ENCODE measurements at regions not wholly inside any gene's neighbourhood (a gene's known extent, or its start where the extent isn't known, plus 50 kb on each side); places are given as distances from the start of the nearest gene placed in this dataset.

GRCh38 chr4:14383652-14384051 is 618.6 kb upstream of the CPEB2 start:
- Histone ChIP-seq H3K9me3 (ENCODE audit: insufficient read depth, low read depth) (no peaks in the 10 kb centered on the region; the same call in 1 of the 2 replicates), H3K27me3 (ENCODE audit: insufficient read depth, low read depth) (no peaks in the 10 kb centered on the region), H3K27ac (no peak overlapping the region), H2AFZ (no peak overlapping the region), H3K4me1 (replicated peaks; ENCODE audit: insufficient read depth) (no peaks in the 10 kb centered on the region; the same call in 1 of the 2 replicates), H3K79me2 (ENCODE audit: low read depth) (no peaks in the 10 kb centered on the region), H3K9me2 (ENCODE audit: insufficient read depth) (no peaks in the 10 kb centered on the region), H3K4me3 (no peak overlapping the region), H3F3A (ENCODE audit: insufficient read depth, low read depth) (no peaks in the 10 kb centered on the region), H3K4me2 (no peak overlapping the region), H3K36me3 (ENCODE audit: low read depth) (no peaks in the 10 kb centered on the region), H4K20me1 (ENCODE audit: insufficient read depth) (no peaks in the 10 kb centered on the region)
- no TSS peak for BruUV-seq (replicated peaks)
- TF ChIP-seq CTCF (conservative IDR thresholded peaks at IDR 0.05) (no peak), EZH2 (IDR thresholded peaks at IDR 0.05; ENCODE audit: low read depth) (no peak)
- ChIA-PET POLR2A (ENCODE audit: unreplicated experiment) (no interaction called here), CTCF (no interaction called here)
- DNase-seq, result no peak
- intact Hi-C loops (cut with micrococcal nuclease; ENCODE audit: unreplicated experiment), result no loop called here

- no peaks in the 10 kb centered on the region for H3K9me2 ChIP-seq (ENCODE audit: insufficient read depth)
- H3F3A ChIP-seq (ENCODE audit: insufficient read depth, low read depth), result no peaks in the 10 kb centered on the region
- H3K36me3 ChIP-seq (ENCODE audit: low read depth), result no peaks in the 10 kb centered on the region
- H3K4me1 ChIP-seq (replicated peaks; ENCODE audit: insufficient read depth), result no peaks in the 10 kb centered on the region; the same call in 1 of the 2 replicates
- BruUV-seq (replicated peaks), result no TSS peak
- TF ChIP-seq EZH2 (IDR thresholded peaks at IDR 0.05; ENCODE audit: low read depth), result no peak
- TF ChIP-seq CTCF (conservative IDR thresholded peaks at IDR 0.05), result no peak
- intact Hi-C loops (cut with micrococcal nuclease; ENCODE audit: unreplicated experiment), result no loop called here
- no peak overlapping the region for H2AFZ ChIP-seq
- no peaks in the 10 kb centered on the region for H3K79me2 ChIP-seq (ENCODE audit: low read depth)
- ChIA-PET POLR2A (ENCODE audit: unreplicated experiment) (no interaction called here), CTCF (no interaction called here)
- H3K27ac ChIP-seq, result no peak overlapping the region
- no peak for DNase-seq
- no peaks in the 10 kb centered on the region for H3K9me3 ChIP-seq (ENCODE audit: insufficient read depth, low read depth)
- no peak overlapping the region for H3K4me2 ChIP-seq
- no peaks in the 10 kb centered on the region for H3K27me3 ChIP-seq (ENCODE audit: insufficient read depth, low read depth)
- no peaks in the 10 kb centered on the region for H4K20me1 ChIP-seq (ENCODE audit: insufficient read depth)
- no peak overlapping the region for H3K4me3 ChIP-seq
Measured at GRCh38 chr4:14384824-14385223, 617.5 kb upstream of the CPEB2 start.

- intact Hi-C loops (cut with micrococcal nuclease; ENCODE audit: unreplicated experiment), result no loop called here
- Histone ChIP-seq H3K4me2 (no peak overlapping the region), H4K20me1 (ENCODE audit: insufficient read depth) (no peaks in the 10 kb centered on the region), H3K79me2 (ENCODE audit: low read depth) (no peaks in the 10 kb centered on the region), H3K27ac (no peak overlapping the region), H3K4me1 (replicated peaks; ENCODE audit: insufficient read depth) (no peaks in the 10 kb centered on the region; the same call in 1 of the 2 replicates), H3K4me3 (no peak overlapping the region), H3K9me3 (ENCODE audit: insufficient read depth, low read depth) (no peaks in the 10 kb centered on the region), H3F3A (ENCODE audit: insufficient read depth, low read depth) (no peaks in the 10 kb centered on the region), H3K36me3 (ENCODE audit: low read depth) (no peaks in the 10 kb centered on the region), H2AFZ (no peak overlapping the region), H3K27me3 (ENCODE audit: insufficient read depth, low read depth) (no peaks in the 10 kb centered on the region), H3K9me2 (ENCODE audit: insufficient read depth) (no peaks in the 10 kb centered on the region)
- ChIA-PET POLR2A (ENCODE audit: unreplicated experiment) (no interaction called here), CTCF (no interaction called here)
- no TSS peak for BruUV-seq (replicated peaks)
- DNase-seq, result no peak
- TF ChIP-seq CTCF (conservative IDR thresholded peaks at IDR 0.05), result no peak
- no peak for TF ChIP-seq EZH2 (IDR thresholded peaks at IDR 0.05; ENCODE audit: low read depth)
Measured at GRCh38 chr4:14386196-14386595, 616.1 kb upstream of the CPEB2 start.
